H1 (cell line): ENCODE measurements at regions not wholly inside any gene's neighbourhood (a gene's known extent, or its start where the extent isn't known, plus 50 kb on each side); places are given as distances from the start of the nearest gene placed in this dataset.
A peak's percentile ranks its signal among the peaks of the same experiment; 100 is the strongest.

ENCODE experiments used
- CTCF ChIA-PET: fragments of 300-600 bp; sonication (Branson Sonifier 250); formaldehyde crosslinking; loops from one replicate; lab custom pipeline; 2021; ENCODE audit not compliant: partially characterized antibody; lab: Charles Lee
- POLR2A ChIA-PET: fragments of 300-600 bp; sonication (Branson Sonifier 250); formaldehyde crosslinking; loops from one replicate; lab custom pipeline; 2021; ENCODE audit warnings: inconsistent platforms; ENCODE audit not compliant: partially characterized antibody; lab: Charles Lee
- DNase-seq, 2 experiments: peaks; one replicate each; pipeline versions ENCODE4 v3.0.0 to v3.0.0-alpha.2; 2010 to 2022; ENCODE audit warnings: low spot score in 2 of 2, low read depth in 1 of 2, mixed read lengths in 1 of 2
- FAIRE-seq: peaks from 2 replicates; lab custom pipeline; 2011; peaks lifted over from hg19 to GRCh38; lab: Jason Lieb, UNC
- H2AFZ ChIP-seq: 2 replicates; pipeline ENCODE4 v1.8.1; 2012; ENCODE audit warnings: low read length, inconsistent platforms
- H2AK5ac ChIP-seq: 2 replicates; pipeline ENCODE4 v1.6.1; 2013; ENCODE audit warnings: low read depth, low read length
- H2BK120ac ChIP-seq: replicated peaks from 2 replicates; pipeline ENCODE3; 2013; ENCODE audit warnings: low read depth, low read length, inconsistent platforms
- H2BK12ac ChIP-seq: 2 replicates; pipeline ENCODE4 v1.6.1; 2013; ENCODE audit warnings: low read depth, low read length
- H2BK15ac ChIP-seq: 2 replicates; pipeline ENCODE4 v1.6.1; 2013; ENCODE audit warnings: low read length
- H2BK20ac ChIP-seq: 2 replicates; pipeline ENCODE4 v1.6.1; 2013; ENCODE audit warnings: low read length
- H2BK5ac ChIP-seq: 2 replicates; pipeline ENCODE4 v1.6.1; 2013; ENCODE audit warnings: low read depth, low read length
- H3K14ac ChIP-seq: 2 replicates; pipeline ENCODE4 v1.6.1; 2013; ENCODE audit warnings: inconsistent platforms; ENCODE audit not compliant: insufficient read length
- H3K18ac ChIP-seq: 2 replicates; pipeline ENCODE4 v1.6.1; 2013; ENCODE audit warnings: low read length; ENCODE audit errors: extremely low read depth
- H3K23ac ChIP-seq: 2 replicates; pipeline ENCODE4 v1.6.1; 2013; ENCODE audit warnings: inconsistent platforms; ENCODE audit not compliant: insufficient read length
- H3K23me2 ChIP-seq: 2 replicates; pipeline ENCODE4 v1.6.1; 2013; ENCODE audit warnings: low read depth, low read length
- H3K27ac ChIP-seq: 2 replicates; pipeline ENCODE4 v1.6.1; 2011; ENCODE audit warnings: low read depth, low read length, inconsistent platforms
- H3K27me3 ChIP-seq, 4 experiments: replicated peaks in 1 of 4; 1 replicate in 1 of 4; 2 replicates in 3 of 4; pipeline versions ENCODE4 v1.6.1 to v1.8.1; 2011 to 2013; ENCODE audit warnings: low read length in 3 of 4, mild to moderate bottlenecking in 3 of 4, inconsistent platforms in 2 of 4, mixed read lengths in 2 of 4, moderate library complexity in 1 of 4; ENCODE audit not compliant: control insufficient read depth in 3 of 4, insufficient read depth in 3 of 4; ENCODE audit errors: extremely low read depth in 1 of 4
- H3K36me3 ChIP-seq, 4 experiments: 2 replicates each; pipeline versions ENCODE4 v1.6.1 to v1.8.1; 2011 to 2013; ENCODE audit warnings: mild to moderate bottlenecking in 4 of 4, low read length in 3 of 4, moderate library complexity in 2 of 4, control low read depth in 1 of 4, inconsistent platforms in 1 of 4; ENCODE audit not compliant: insufficient read depth in 4 of 4, control insufficient read depth in 2 of 4
- H3K4ac ChIP-seq: replicated peaks from 2 replicates; pipeline ENCODE3; 2013; ENCODE audit warnings: low read length, low read depth, mixed read lengths, inconsistent platforms; ENCODE audit not compliant: insufficient read length
- H3K4me1 ChIP-seq, 4 experiments: replicated peaks in 1 of 4; 1 replicate in 1 of 4; 2 replicates in 3 of 4; pipeline versions ENCODE4 v1.6.1 to v1.8.1; 2011 to 2013; ENCODE audit warnings: low read length in 3 of 4, inconsistent platforms in 2 of 4, mixed read lengths in 1 of 4; ENCODE audit not compliant: insufficient read depth in 4 of 4, control insufficient read depth in 3 of 4
- H3K4me2 ChIP-seq, 2 experiments: 2 replicates each; pipeline versions ENCODE4 v1.6.1 to v1.8.1; 2011 to 2013; ENCODE audit warnings: low read depth in 2 of 2, low read length in 2 of 2, control low read depth in 1 of 2, inconsistent platforms in 1 of 2, mild to moderate bottlenecking in 1 of 2; ENCODE audit not compliant: insufficient read depth in 1 of 2
- H3K4me3 ChIP-seq, 4 experiments: fragments of 200-600, 300-600 bp in 1 of 4; sonication (generic), shearing (Covaris generic), sonication (Bioruptor Twin) in 1 of 4; 2 replicates each; pipeline versions ENCODE4 v1.5.1 to v1.8.1; 2011 to 2016; ENCODE audit warnings: low read length in 4 of 4, low read depth in 3 of 4, control low read depth in 2 of 4, inconsistent platforms in 2 of 4, mild to moderate bottlenecking in 2 of 4, mixed read lengths in 1 of 4, moderate library complexity in 1 of 4; ENCODE audit not compliant: insufficient read depth in 2 of 4; ENCODE audit errors: extremely low read depth in 1 of 4
- H3K56ac ChIP-seq: replicated peaks from 2 replicates; pipeline ENCODE3; 2013; ENCODE audit warnings: low read depth, mild to moderate bottlenecking, mixed read lengths, low read length, inconsistent platforms; ENCODE audit not compliant: insufficient read length
- H3K79me1 ChIP-seq: 2 replicates; pipeline ENCODE4 v1.6.1; 2013; ENCODE audit warnings: low read depth, low read length, control low read depth
- H3K79me2 ChIP-seq, 2 experiments: 2 replicates each; pipeline versions ENCODE4 v1.6.1 to v1.8.1; 2012 to 2013; ENCODE audit warnings: low read length in 2 of 2, mild to moderate bottlenecking in 2 of 2, inconsistent platforms in 1 of 2; ENCODE audit not compliant: insufficient read depth in 2 of 2, control insufficient read depth in 1 of 2
- H3K9ac ChIP-seq, 4 experiments: replicated peaks in 1 of 4; 1 replicate in 1 of 4; 2 replicates in 3 of 4; pipeline versions ENCODE4 v1.6.1 to v1.8.1; 2011 to 2013; ENCODE audit warnings: low read depth in 3 of 4, low read length in 3 of 4, control low read depth in 2 of 4, mild to moderate bottlenecking in 2 of 4, moderate library complexity in 2 of 4, inconsistent platforms in 1 of 4; ENCODE audit errors: extremely low read depth in 1 of 4
- H3K9me3 ChIP-seq, 2 experiments: 2 replicates each; pipeline versions ENCODE4 v1.6.1 to v1.8.1; 2012 to 2013; ENCODE audit warnings: mild to moderate bottlenecking in 2 of 2, moderate library complexity in 2 of 2, control low read depth in 1 of 2, inconsistent platforms in 1 of 2, low read depth in 1 of 2, low read length in 1 of 2, mixed read lengths in 1 of 2; ENCODE audit not compliant: insufficient read depth in 2 of 2
- H4K20me1 ChIP-seq, 2 experiments: replicated peaks in 1 of 2; 2 replicates each; pipeline versions ENCODE3 to v1.8.1; 2011 to 2013; ENCODE audit warnings: inconsistent platforms in 2 of 2, low read length in 2 of 2, mild to moderate bottlenecking in 1 of 2; ENCODE audit not compliant: insufficient read depth in 2 of 2, control insufficient read depth in 1 of 2
- H4K5ac ChIP-seq: 2 replicates; pipeline ENCODE4 v1.6.1; 2013; ENCODE audit warnings: low read length, low read depth, mixed read lengths, inconsistent platforms; ENCODE audit not compliant: insufficient read length
- H4K8ac ChIP-seq: 2 replicates; pipeline ENCODE4 v1.8.0; 2013; ENCODE audit warnings: mild to moderate bottlenecking, moderate library complexity, low read length, inconsistent platforms; ENCODE audit not compliant: insufficient read depth; ENCODE audit errors: extremely low read depth
- H4K91ac ChIP-seq: replicated peaks from 2 replicates; pipeline ENCODE3; 2013; ENCODE audit warnings: low read length, mixed read lengths, inconsistent platforms; ENCODE audit not compliant: insufficient read length
- HDAC6 ChIP-seq: IDR thresholded peaks from one replicate; pipeline ENCODE4 v1.7.1; 2012; ENCODE audit warnings: low read depth, mild to moderate bottlenecking, inconsistent platforms, low read length, moderate library complexity
- KDM4A ChIP-seq: IDR thresholded peaks from one replicate; pipeline ENCODE4 v1.7.1; 2012; ENCODE audit warnings: low read depth, mild to moderate bottlenecking, moderate library complexity, low read length, inconsistent platforms; ENCODE audit not compliant: severe bottlenecking
- MAFK ChIP-seq: IDR thresholded peaks from 2 replicates; pipeline ENCODE4 v1.6.1; 2012; ENCODE audit warnings: low read depth, mild to moderate bottlenecking, improper control_type of control experiment, low read length
- NRF1 ChIP-seq: IDR thresholded peaks from 2 replicates; pipeline ENCODE4 v1.6.1; 2011; ENCODE audit warnings: mild to moderate bottlenecking, low read depth, low read length, improper control_type of control experiment
- PHF8 ChIP-seq: fragments of 200-600 bp; sonication (generic); conservative IDR thresholded peaks from 2 replicates; pipeline ENCODE4 v1.7.1; 2012; ENCODE audit warnings: low read depth, mild to moderate bottlenecking, inconsistent platforms, low read length, moderate library complexity
- POLR2AphosphoS5 ChIP-seq: IDR thresholded peaks from 2 replicates; pipeline ENCODE4 v1.6.1; 2011; ENCODE audit warnings: low read depth, low read length
- RBBP5 ChIP-seq: IDR thresholded peaks from 2 replicates; pipeline ENCODE4 v1.7.1; 2012; ENCODE audit warnings: low read depth, mild to moderate bottlenecking, inconsistent platforms, low read length, moderate library complexity, borderline replicate concordance
- RNF2 ChIP-seq: fragments of 200-900, 300-1000 bp; sonication (generic); IDR thresholded peaks from 2 replicates; pipeline ENCODE4 v1.7.1; 2016; ENCODE audit warnings: borderline replicate concordance, low read depth, mild to moderate bottlenecking, antibody characterized with exemption, low read length; ENCODE audit not compliant: poor library complexity, severe bottlenecking; ENCODE audit errors: missing control alignments
- SAP30 ChIP-seq: fragments of 300-600 bp; sonication (generic); IDR thresholded peaks from 2 replicates; pipeline ENCODE4 v1.7.1; 2012; ENCODE audit warnings: low read length, moderate library complexity, mild to moderate bottlenecking, inconsistent platforms; ENCODE audit not compliant: insufficient read depth, insufficient replicate concordance
- SIRT6 ChIP-seq: IDR thresholded peaks from one replicate; pipeline ENCODE4 v1.7.1; 2012; ENCODE audit warnings: low read length, inconsistent platforms
- TAF1 ChIP-seq: IDR thresholded peaks from 2 replicates; pipeline ENCODE4 v1.6.1; 2011; ENCODE audit warnings: mild to moderate bottlenecking, low read depth, low read length
- TAF7 ChIP-seq: optimal IDR thresholded peaks from 2 replicates; pipeline ENCODE3; 2011; ENCODE audit warnings: low read depth, mild to moderate bottlenecking, inconsistent platforms, low read length, moderate library complexity, borderline replicate concordance
- TBP ChIP-seq: IDR thresholded peaks from 2 replicates; pipeline ENCODE4 v1.6.1; 2011; ENCODE audit warnings: low read depth, low read length, improper control_type of control experiment
- WGBS, 2 experiments: shearing (Covaris generic) in 1 of 2; methylation state at CpG; one replicate each; pipeline versions ENCODE4 v1.1.6 to v1.1.7; 2013 to 2015; ENCODE audit warnings: low lambda C conversion rate in 2 of 2, mixed read lengths in 2 of 2, inconsistent platforms in 1 of 2, low coverage in 1 of 2, missing lambda C conversion rate in 1 of 2; ENCODE audit not compliant: insufficient replicate concordance in 2 of 2, insufficient coverage in 1 of 2, insufficient read length in 1 of 2; ENCODE audit errors: extremely low coverage in 1 of 2, missing lambda C conversion rate in 1 of 2; 5-methylcytosine and 5-hydroxymethylcytosine counted together

DNA sequence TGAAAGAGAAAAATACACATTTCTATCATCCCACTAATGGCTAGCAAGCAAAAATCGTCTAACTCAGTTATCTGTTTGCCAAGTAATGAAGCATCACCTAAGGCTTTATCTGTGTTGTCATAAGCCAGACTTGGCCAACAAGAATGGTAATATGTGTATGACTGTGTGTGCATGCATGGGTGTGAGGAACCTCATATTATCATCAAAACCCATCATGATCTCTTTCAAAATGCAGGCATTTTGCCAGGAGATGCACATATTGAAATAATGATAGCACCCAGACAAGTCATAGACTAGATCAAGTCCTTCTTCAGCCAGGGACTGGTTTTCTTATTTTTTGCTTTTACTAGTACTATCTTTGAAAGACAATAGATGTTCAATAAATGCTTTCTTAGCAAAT lies 172.5 kb upstream of the FMR1 start:
- no peak overlapping the region for H3K23ac ChIP-seq
- no peak overlapping the region for H4K91ac ChIP-seq
- 86% methylated on average over 1 of the region's 1 CpG; no CpG with 5 or more reads in 1 of the 2 experiments for WGBS, 2 experiments
- no peak overlapping the region for H4K5ac ChIP-seq
- no peak overlapping the region for H2BK12ac ChIP-seq
- H3K9ac ChIP-seq: no peak overlapping the region
- no peaks in the 10 kb centered on the region for H3K9me3 ChIP-seq
- H4K8ac ChIP-seq: no peak overlapping the region
- H2AFZ ChIP-seq: no peak overlapping the region
- H3K79me1 ChIP-seq: no peaks in the 10 kb centered on the region
- no peaks in the 10 kb centered on the region for H3K36me3 ChIP-seq
- H3K4ac ChIP-seq: no peak overlapping the region
- no peak overlapping the region for H2AK5ac ChIP-seq
- no peak overlapping the region for H3K4me2 ChIP-seq
- POLR2A ChIA-PET: no interaction called here
- H3K14ac ChIP-seq: no peak overlapping the region
- CTCF ChIA-PET: no interaction called here
- H2BK5ac ChIP-seq: no peak overlapping the region
- H3K18ac ChIP-seq: no peak overlapping the region
- DNase-seq (no peak), FAIRE-seq (peak; percentile 48)
- H3K4me3 ChIP-seq: no peak overlapping the region
- H3K79me2 ChIP-seq: no peaks in the 10 kb centered on the region
- no peak overlapping the region for H3K27ac ChIP-seq
- H2BK120ac ChIP-seq: no peak overlapping the region
- no peak overlapping the region for H2BK15ac ChIP-seq
- no peaks in the 10 kb centered on the region for H4K20me1 ChIP-seq
- no peaks in the 10 kb centered on the region; a peak in 1 of 7 replicates for H3K4me1 ChIP-seq
- no peaks in the 10 kb centered on the region for H3K23me2 ChIP-seq
- H3K56ac ChIP-seq: no peak overlapping the region
- H3K27me3 ChIP-seq: no peaks in the 10 kb centered on the region
- H2BK20ac ChIP-seq: no peak overlapping the region
- no peak for TF ChIP-seq TBP
- TF ChIP-seq SAP30: no peak
- no peak for TF ChIP-seq HDAC6
- TF ChIP-seq KDM4A: no peak
- no peak for TF ChIP-seq TAF7
- TF ChIP-seq NRF1: no peak
- no peak for TF ChIP-seq POLR2AphosphoS5
- TF ChIP-seq SIRT6: no peak
- TF ChIP-seq RBBP5: no peak
- TF ChIP-seq TAF1: no peak
- no peak for TF ChIP-seq MAFK
- no peak for TF ChIP-seq PHF8
- no peak for TF ChIP-seq RNF2
